Activated T-helper 17 cell treated with anti-CD3 and anti-CD28 coated beads, Interleukin-2, amount 50 U/mL, for 72 hours (primary cell): ENCODE measurements at regions not wholly inside any gene's neighbourhood (a gene's known extent, or its start where the extent isn't known, plus 50 kb on each side); places are given as distances from the start of the nearest gene placed in this dataset.
A peak's percentile ranks its signal among the peaks of the same experiment; 100 is the strongest.
"Not testable (repeated sequence)": the region's sequence is repeated elsewhere in the genome, so short reads cannot be mapped to it uniquely, and the experiment has no call there.

Experiments used
- ATAC-seq: fragments of 150-1000 bp; cut with Tn5 transposase; replicated peaks from 2 replicates; pipeline ENCODE4 v1.10.0; 2021; ENCODE audit warnings: mild to moderate bottlenecking, moderate library complexity
- H3K27ac Mint-ChIP-seq: one replicate; pipeline ENCODE4 v1.8.0; 2022; ENCODE audit warnings: mixed read lengths
- H3K27me3 Mint-ChIP-seq: one replicate; pipeline ENCODE4 v1.8.0; 2022; ENCODE audit warnings: mixed read lengths
- H3K36me3 Mint-ChIP-seq: one replicate; pipeline ENCODE4 v1.8.0; 2022; ENCODE audit warnings: low read depth, mild to moderate bottlenecking, mixed read lengths
- H3K4me1 Mint-ChIP-seq: one replicate; pipeline ENCODE4 v1.8.0; 2022; ENCODE audit warnings: mixed read lengths
- H3K4me3 Mint-ChIP-seq: one replicate; pipeline ENCODE4 v1.8.0; 2022; ENCODE audit warnings: mild to moderate bottlenecking, mixed read lengths
- H3K9me3 Mint-ChIP-seq: one replicate; pipeline ENCODE4 v1.8.0; 2022; ENCODE audit warnings: mixed read lengths

GRCh38 chr10:83545901-83546391 lies 593.4 kb upstream of the GHITM start:
- Mint-ChIP-seq H3K36me3 (no peaks in the 10 kb centered on the region), H3K27me3 (no peaks in the 10 kb centered on the region), H3K4me3 (no peak overlapping the region), H3K9me3 (no peaks in the 10 kb centered on the region), H3K4me1 (no peaks in the 10 kb centered on the region), H3K27ac (no peak overlapping the region)
- no peak for ATAC-seq

GRCh38 chr10:83551190-83551589 lies 588.1 kb upstream of the GHITM start:
- not testable (repeated sequence) for H3K4me3 Mint-ChIP-seq, ATAC-seq, H3K27ac Mint-ChIP-seq, H3K4me1 Mint-ChIP-seq, H3K36me3 Mint-ChIP-seq, H3K27me3 Mint-ChIP-seq
- peaks cover 10% of the 10 kb centered on the region for H3K9me3 Mint-ChIP-seq

GRCh38 chr10:83553366-83553765 lies 585.9 kb upstream of the GHITM start:
- Mint-ChIP-seq H3K27me3 (no peaks in the 10 kb centered on the region), H3K4me1 (no peaks in the 10 kb centered on the region), H3K36me3 (no peaks in the 10 kb centered on the region), H3K4me3 (no peak overlapping the region), H3K27ac (no peak overlapping the region), H3K9me3 (peaks cover 14% of the 10 kb centered on the region)
- ATAC-seq: no peak

GRCh38 chr10:83555264-83555663 lies 584.0 kb upstream of the GHITM start:
- no peak overlapping the region for H3K27ac Mint-ChIP-seq
- no peaks in the 10 kb centered on the region for H3K27me3 Mint-ChIP-seq
- peaks cover 15% of the 10 kb centered on the region for H3K9me3 Mint-ChIP-seq
- H3K4me1 Mint-ChIP-seq: no peaks in the 10 kb centered on the region
- no peaks in the 10 kb centered on the region for H3K36me3 Mint-ChIP-seq
- no peak overlapping the region for H3K4me3 Mint-ChIP-seq
- no peak for ATAC-seq

- Mint-ChIP-seq H3K36me3 (no peaks in the 10 kb centered on the region), H3K4me3 (no peak overlapping the region), H3K9me3 (peaks cover 8% of the 10 kb centered on the region), H3K27ac (no peak overlapping the region), H3K27me3 (no peaks in the 10 kb centered on the region), H3K4me1 (no peaks in the 10 kb centered on the region)
- ATAC-seq: no peak
Measured at GRCh38 chr10:83562381-83562780, 576.9 kb upstream of the GHITM start.

- H3K4me1 Mint-ChIP-seq: no peaks in the 10 kb centered on the region
- no peak for ATAC-seq
- H3K36me3 Mint-ChIP-seq: no peaks in the 10 kb centered on the region
- H3K27ac Mint-ChIP-seq: no peak overlapping the region
- H3K27me3 Mint-ChIP-seq: no peaks in the 10 kb centered on the region
- H3K9me3 Mint-ChIP-seq: peaks cover 5% of the 10 kb centered on the region
- H3K4me3 Mint-ChIP-seq: no peak overlapping the region
Measured at GRCh38 chr10:83564889-83565588, 574.3 kb upstream of the GHITM start.

GRCh38 chr10:83572036-83572435 lies 567.3 kb upstream of the GHITM start:
- Mint-ChIP-seq H3K4me1 (no peaks in the 10 kb centered on the region), H3K27ac (no peak overlapping the region), H3K36me3 (no peaks in the 10 kb centered on the region), H3K9me3 (no peaks in the 10 kb centered on the region), H3K4me3 (no peak overlapping the region), H3K27me3 (no peaks in the 10 kb centered on the region)
- ATAC-seq: no peak

GRCh38 chr10:83574770-83575169 lies 564.5 kb upstream of the GHITM start:
- H3K4me1 Mint-ChIP-seq: no peaks in the 10 kb centered on the region
- H3K36me3 Mint-ChIP-seq: no peaks in the 10 kb centered on the region
- peaks cover 10% of the 10 kb centered on the region for H3K9me3 Mint-ChIP-seq
- H3K27me3 Mint-ChIP-seq: no peaks in the 10 kb centered on the region
- H3K4me3 Mint-ChIP-seq: no peak overlapping the region
- no peak for ATAC-seq
- H3K27ac Mint-ChIP-seq: no peak overlapping the region

GRCh38 chr10:83577421-83577820 lies 561.9 kb upstream of the GHITM start:
- Mint-ChIP-seq H3K4me3 (no peak overlapping the region), H3K4me1 (no peaks in the 10 kb centered on the region), H3K27ac (no peak overlapping the region), H3K27me3 (no peaks in the 10 kb centered on the region), H3K36me3 (no peaks in the 10 kb centered on the region), H3K9me3 (peaks cover 10% of the 10 kb centered on the region)
- ATAC-seq: no peak

GRCh38 chr10:83580373-83581012 lies 558.8 kb upstream of the GHITM start:
- Mint-ChIP-seq H3K4me3 (no peak overlapping the region), H3K36me3 (no peaks in the 10 kb centered on the region), H3K4me1 (no peaks in the 10 kb centered on the region), H3K9me3 (peaks cover 10% of the 10 kb centered on the region), H3K27ac (no peak overlapping the region), H3K27me3 (no peaks in the 10 kb centered on the region)
- no peak for ATAC-seq

- Mint-ChIP-seq H3K4me1 (no peaks in the 10 kb centered on the region), H3K27me3 (no peaks in the 10 kb centered on the region), H3K36me3 (no peaks in the 10 kb centered on the region), H3K27ac (no peak overlapping the region), H3K4me3 (no peak overlapping the region), H3K9me3 (peaks cover 5% of the 10 kb centered on the region)
- no peak for ATAC-seq
Measured at GRCh38 chr10:83582407-83583095, 556.8 kb upstream of the GHITM start.

- H3K27ac Mint-ChIP-seq: no peak overlapping the region
- H3K9me3 Mint-ChIP-seq: no peaks in the 10 kb centered on the region
- no peaks in the 10 kb centered on the region for H3K27me3 Mint-ChIP-seq
- no peaks in the 10 kb centered on the region for H3K36me3 Mint-ChIP-seq
- no peak overlapping the region for H3K4me3 Mint-ChIP-seq
- no peak for ATAC-seq
- no peaks in the 10 kb centered on the region for H3K4me1 Mint-ChIP-seq
Measured at GRCh38 chr10:83585686-83586085, 553.6 kb upstream of the GHITM start.

- Mint-ChIP-seq H3K9me3 (peaks cover 19% of the 10 kb centered on the region), H3K27ac (no peak overlapping the region), H3K27me3 (no peaks in the 10 kb centered on the region), H3K4me1 (no peaks in the 10 kb centered on the region), H3K36me3 (no peaks in the 10 kb centered on the region), H3K4me3 (no peak overlapping the region)
- no peak for ATAC-seq
Measured at GRCh38 chr10:83592337-83592935, 546.9 kb upstream of the GHITM start.

- peaks cover 5% of the 10 kb centered on the region for H3K4me1 Mint-ChIP-seq
- H3K27me3 Mint-ChIP-seq: no peaks in the 10 kb centered on the region
- H3K9me3 Mint-ChIP-seq: peaks cover 20% of the 10 kb centered on the region
- H3K27ac Mint-ChIP-seq: no peak overlapping the region
- peak; percentile 76 for ATAC-seq
- H3K4me3 Mint-ChIP-seq: no peak overlapping the region
- H3K36me3 Mint-ChIP-seq: no peaks in the 10 kb centered on the region
Measured at GRCh38 chr10:83603708-83604107, 535.6 kb upstream of the GHITM start.
